HG03457 (cell line): ENCODE measurements at regions not wholly inside any gene's neighbourhood (a gene's known extent, or its start where the extent isn't known, plus 50 kb on each side); places are given as distances from the start of the nearest gene placed in this dataset.

Source experiments
- ATAC-seq: cut with Tn5 transposase; IDR thresholded peaks from one replicate; pipeline ENCODE4 v1.9.1; 2021; ENCODE audit warnings: moderate number of reproducible peaks; ENCODE audit not compliant: unreplicated experiment

- peak; percentile 99 for ATAC-seq
Observed at GRCh38 chr14:52380294-52380693, 66.2 kb downstream of the PTGER2 start.
